Astrocyte (in vitro differentiated cells and primary cell): ENCODE measurements at regions not wholly inside any gene's neighbourhood (a gene's known extent, or its start where the extent isn't known, plus 50 kb on each side); places are given as distances from the start of the nearest gene placed in this dataset.

Source experiments
- CTCF ChIP-seq: IDR thresholded peaks from 2 replicates; pipeline ENCODE4 v1.5.1; 2011; ENCODE audit warnings: low read depth, mild to moderate bottlenecking, inconsistent platforms, low read length, moderate library complexity; ENCODE audit not compliant: insufficient read depth
- EZH2 ChIP-seq: IDR thresholded peaks from 2 replicates; pipeline ENCODE4 v1.6.1; 2012; ENCODE audit warnings: mild to moderate bottlenecking, low read length, inconsistent platforms; ENCODE audit not compliant: insufficient read depth

GRCh38 chr2:167792126-167792525 lies 455.3 kb downstream of the STK39 start:
- no peak for TF ChIP-seq EZH2
- TF ChIP-seq CTCF, result no peak
